Endodermal cell (in vitro differentiated cells): ENCODE measurements at regions not wholly inside any gene's neighbourhood (a gene's known extent, or its start where the extent isn't known, plus 50 kb on each side); places are given as distances from the start of the nearest gene placed in this dataset.

Experiments used
- DNase-seq: peaks from one replicate; pipeline ENCODE4 v3.0.0-alpha.2; 2017
- H3K27ac ChIP-seq: 2 replicates; pipeline ENCODE4 v1.5.1; 2013; ENCODE audit warnings: mild to moderate bottlenecking, low read depth, low read length, moderate library complexity
- H3K27me3 ChIP-seq: 2 replicates; pipeline ENCODE4 v1.6.1; 2013; ENCODE audit warnings: mild to moderate bottlenecking, low read length, moderate library complexity; ENCODE audit not compliant: insufficient read depth, control insufficient read depth, poor library complexity, severe bottlenecking
- H3K36me3 ChIP-seq: 2 replicates; pipeline ENCODE4 v1.7.0; 2013; ENCODE audit warnings: mild to moderate bottlenecking, low read length, moderate library complexity; ENCODE audit not compliant: control insufficient read depth, insufficient read depth
- H3K4me1 ChIP-seq: one replicate; pipeline ENCODE4 v1.7.0; 2013; ENCODE audit warnings: low read length; ENCODE audit not compliant: control insufficient read depth, insufficient read depth
- H3K4me3 ChIP-seq: 2 replicates; pipeline ENCODE4 v1.5.1; 2013; ENCODE audit warnings: mild to moderate bottlenecking, low read length, moderate library complexity
- H3K9ac ChIP-seq: 2 replicates; pipeline ENCODE4 v1.6.1; 2013; ENCODE audit warnings: mild to moderate bottlenecking, low read length, moderate library complexity; ENCODE audit not compliant: poor library complexity, severe bottlenecking; ENCODE audit errors: extremely low read depth
- H3K9me3 ChIP-seq: 2 replicates; pipeline ENCODE4 v1.6.1; 2013; ENCODE audit warnings: mild to moderate bottlenecking, low read length, moderate library complexity; ENCODE audit not compliant: control insufficient read depth
- H3K27ac Mint-ChIP-seq: 2 replicates; pipeline ENCODE4 v1.8.0; 2020; ENCODE audit warnings: mixed read lengths
- H3K27me3 Mint-ChIP-seq: 2 replicates; pipeline ENCODE4 v1.8.0; 2021; ENCODE audit warnings: mild to moderate bottlenecking, mixed read lengths; ENCODE audit not compliant: insufficient read depth
- H3K36me3 Mint-ChIP-seq: 2 replicates; pipeline ENCODE4 v1.8.0; 2020; ENCODE audit warnings: low read depth, mixed read lengths
- H3K4me1 Mint-ChIP-seq: 2 replicates; pipeline ENCODE4 v1.8.0; 2020; ENCODE audit warnings: mixed read lengths
- H3K4me3 Mint-ChIP-seq: 2 replicates; pipeline ENCODE4 v1.8.0; 2020; ENCODE audit warnings: mild to moderate bottlenecking, moderate library complexity, mixed read lengths
- H3K9me3 Mint-ChIP-seq: 2 replicates; pipeline ENCODE4 v1.8.0; 2020; ENCODE audit warnings: mild to moderate bottlenecking, mixed read lengths
- WGBS, 2 experiments: methylation state at CpG; one replicate each; pipeline versions ENCODE4 v1.1.5 to v1.1.7; 2013; ENCODE audit warnings: missing lambda C conversion rate in 2 of 2, mixed read lengths in 1 of 2; ENCODE audit not compliant: insufficient coverage in 1 of 2, insufficient read length in 1 of 2; 5-methylcytosine and 5-hydroxymethylcytosine counted together
- TF ChIP-seq, protein P1 (sequence below): fragments of 200-600 bp; sonication (generic); conservative IDR thresholded peaks from 2 replicates; pipeline ENCODE4 v1.5.0; 2021; ENCODE audit warnings: antibody characterized with exemption, mild to moderate bottlenecking

DNA sequence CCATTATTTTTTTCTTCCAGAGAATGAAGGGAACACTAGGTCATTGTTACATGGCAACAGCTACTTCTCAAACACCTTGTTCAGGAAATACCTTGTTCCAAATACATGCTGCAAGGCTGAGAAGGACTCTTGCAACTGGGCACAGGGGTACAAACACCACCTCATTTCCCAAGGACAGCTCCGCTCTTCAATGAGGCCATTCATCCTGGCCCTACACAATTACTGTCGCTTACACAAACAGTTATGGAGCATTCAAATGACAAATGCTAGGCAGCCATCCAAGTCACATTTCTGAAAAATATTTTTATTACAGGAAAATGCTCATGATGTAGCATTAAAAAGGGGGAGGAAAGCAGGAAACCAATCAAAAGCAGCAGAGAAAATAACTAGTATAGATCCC is 611.9 kb downstream of the DHX35 start:
- no peak overlapping the region for H3K27ac ChIP-seq
- H3K27me3 ChIP-seq: peaks cover 5% of the 10 kb centered on the region
- TF ChIP-seq, protein P1, sequence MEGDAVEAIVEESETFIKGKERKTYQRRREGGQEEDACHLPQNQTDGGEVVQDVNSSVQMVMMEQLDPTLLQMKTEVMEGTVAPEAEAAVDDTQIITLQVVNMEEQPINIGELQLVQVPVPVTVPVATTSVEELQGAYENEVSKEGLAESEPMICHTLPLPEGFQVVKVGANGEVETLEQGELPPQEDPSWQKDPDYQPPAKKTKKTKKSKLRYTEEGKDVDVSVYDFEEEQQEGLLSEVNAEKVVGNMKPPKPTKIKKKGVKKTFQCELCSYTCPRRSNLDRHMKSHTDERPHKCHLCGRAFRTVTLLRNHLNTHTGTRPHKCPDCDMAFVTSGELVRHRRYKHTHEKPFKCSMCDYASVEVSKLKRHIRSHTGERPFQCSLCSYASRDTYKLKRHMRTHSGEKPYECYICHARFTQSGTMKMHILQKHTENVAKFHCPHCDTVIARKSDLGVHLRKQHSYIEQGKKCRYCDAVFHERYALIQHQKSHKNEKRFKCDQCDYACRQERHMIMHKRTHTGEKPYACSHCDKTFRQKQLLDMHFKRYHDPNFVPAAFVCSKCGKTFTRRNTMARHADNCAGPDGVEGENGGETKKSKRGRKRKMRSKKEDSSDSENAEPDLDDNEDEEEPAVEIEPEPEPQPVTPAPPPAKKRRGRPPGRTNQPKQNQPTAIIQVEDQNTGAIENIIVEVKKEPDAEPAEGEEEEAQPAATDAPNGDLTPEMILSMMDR: no peak
- Mint-ChIP-seq H3K4me1 (peaks cover 3% of the 10 kb centered on the region), H3K27ac (no peak overlapping the region), H3K27me3 (peaks cover 2% of the 10 kb centered on the region), H3K9me3 (no peaks in the 10 kb centered on the region), H3K36me3 (no peaks in the 10 kb centered on the region), H3K4me3 (no peak overlapping the region)
- WGBS, 2 experiments: 100% methylated on average over 1 to 2 of the region's 2 CpGs
- H3K9ac ChIP-seq: no peak overlapping the region
- H3K4me3 ChIP-seq: no peak overlapping the region
- H3K9me3 ChIP-seq: peaks cover 6% of the 10 kb centered on the region
- H3K36me3 ChIP-seq: no peaks in the 10 kb centered on the region
- no peak for DNase-seq
- no peaks in the 10 kb centered on the region for H3K4me1 ChIP-seq

GRCh38 chr20:39571171-39571570 is 609.0 kb downstream of the DHX35 start:
- Histone ChIP-seq H3K27me3 (peaks cover 8% of the 10 kb centered on the region), H3K9ac (no peak overlapping the region), H3K27ac (no peak overlapping the region), H3K4me1 (no peaks in the 10 kb centered on the region), H3K9me3 (peaks cover 6% of the 10 kb centered on the region), H3K4me3 (no peak overlapping the region), H3K36me3 (no peaks in the 10 kb centered on the region)
- 87 to 89% methylated on average over 3 to 5 of the region's 5 CpGs for WGBS, 2 experiments
- no peaks in the 10 kb centered on the region for H3K36me3 Mint-ChIP-seq
- TF ChIP-seq, protein P1: no peak
- H3K4me1 Mint-ChIP-seq: peaks cover 5% of the 10 kb centered on the region
- no peaks in the 10 kb centered on the region for H3K9me3 Mint-ChIP-seq
- no peak overlapping the region for H3K27ac Mint-ChIP-seq
- H3K4me3 Mint-ChIP-seq: no peak overlapping the region
- peaks cover 2% of the 10 kb centered on the region for H3K27me3 Mint-ChIP-seq
- no peak for DNase-seq

DNA sequence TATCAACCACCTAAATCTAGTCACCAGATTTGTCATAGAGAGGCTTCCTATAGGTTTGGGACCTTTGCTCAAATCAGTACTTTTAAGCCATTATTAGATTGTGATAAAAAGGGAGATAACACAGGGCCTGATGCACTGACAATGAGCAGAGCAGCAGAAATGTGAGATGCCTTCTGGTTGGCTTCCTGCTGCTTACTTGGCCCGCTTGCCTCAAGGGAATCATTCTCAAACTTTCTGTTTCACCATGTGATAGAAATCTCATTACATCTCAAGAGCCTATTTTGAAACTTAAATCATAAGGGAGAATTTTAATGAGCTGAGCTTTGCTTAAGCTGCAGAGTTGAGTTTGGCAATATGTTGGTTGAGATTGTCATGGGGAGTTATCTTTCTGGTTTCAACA is 606.0 kb downstream of the DHX35 start:
- 83 to 90% methylated on average over 1 of the region's 1 CpG for WGBS, 2 experiments
- no peak overlapping the region for H3K4me3 Mint-ChIP-seq
- H3K9me3 ChIP-seq: no peaks in the 10 kb centered on the region
- no peaks in the 10 kb centered on the region for H3K36me3 Mint-ChIP-seq
- peaks cover 8% of the 10 kb centered on the region for H3K27me3 ChIP-seq
- H3K4me1 ChIP-seq: no peaks in the 10 kb centered on the region
- no peaks in the 10 kb centered on the region for H3K9me3 Mint-ChIP-seq
- TF ChIP-seq, protein P1: no peak
- H3K9ac ChIP-seq: no peak overlapping the region
- peaks cover 2% of the 10 kb centered on the region for H3K27me3 Mint-ChIP-seq
- H3K4me3 ChIP-seq: no peak overlapping the region
- DNase-seq: no peak
- H3K4me1 Mint-ChIP-seq: peaks cover 2% of the 10 kb centered on the region
- H3K27ac Mint-ChIP-seq: no peak overlapping the region
- no peak overlapping the region for H3K27ac ChIP-seq
- H3K36me3 ChIP-seq: no peaks in the 10 kb centered on the region
